ENCODE measurements at regions not wholly inside any gene's neighbourhood (a gene's known extent, or its start where the extent isn't known, plus 50 kb on each side); places are given as distances from the start of the nearest gene placed in this dataset.
"Not testable (repeated sequence)": the region's sequence is repeated elsewhere in the genome, so short reads cannot be mapped to it uniquely, and the experiment has no call there.

DNA sequence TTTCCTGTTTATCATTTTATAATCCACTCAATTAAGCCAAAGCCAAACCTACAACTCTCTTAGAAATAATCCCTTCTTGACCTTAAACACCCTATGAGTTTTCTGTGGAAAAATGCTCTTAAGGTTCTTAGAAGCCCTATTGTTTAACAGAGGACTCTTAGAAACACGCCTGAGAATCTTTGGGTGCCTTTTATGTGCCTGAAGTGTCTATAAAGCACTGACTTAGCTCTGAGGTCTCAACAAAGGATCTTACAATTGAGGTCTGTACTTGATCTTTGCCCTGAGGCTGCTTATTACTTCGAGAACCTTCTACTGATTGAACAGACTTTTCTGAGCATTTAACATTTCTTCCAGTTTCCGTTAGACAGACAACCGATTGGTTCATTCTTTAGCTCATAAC, 353.3 kb upstream of the SORCS1 start:
- no peak overlapping the region for H2AFZ ChIP-seq (ENCODE audit: low read depth, low read length)
- no peaks in the 10 kb centered on the region for H3K79me2 ChIP-seq (replicated peaks; ENCODE audit: insufficient read depth, low read length)
- TF ChIP-seq MXI1 (conservative IDR thresholded peaks at IDR 0.05; ENCODE audit: poor library complexity, severe bottlenecking) (no peak), TAF1 (IDR thresholded peaks at IDR 0.05; ENCODE audit: low read depth) (no peak), RAD21 (conservative IDR thresholded peaks at IDR 0.05) (no peak), EZH2 (IDR thresholded peaks at IDR 0.05; ENCODE audit: borderline replicate concordance, insufficient read depth, low read length, poor library complexity, severe bottlenecking) (no peak), EP300 (conservative IDR thresholded peaks at IDR 0.05; ENCODE audit: poor library complexity, severe bottlenecking) (no peak), POLR2AphosphoS5 (IDR thresholded peaks at IDR 0.05) (no peak), SMC3 (conservative IDR thresholded peaks at IDR 0.05; ENCODE audit: poor library complexity) (no peak)
- TF ChIP-seq, protein P1, sequence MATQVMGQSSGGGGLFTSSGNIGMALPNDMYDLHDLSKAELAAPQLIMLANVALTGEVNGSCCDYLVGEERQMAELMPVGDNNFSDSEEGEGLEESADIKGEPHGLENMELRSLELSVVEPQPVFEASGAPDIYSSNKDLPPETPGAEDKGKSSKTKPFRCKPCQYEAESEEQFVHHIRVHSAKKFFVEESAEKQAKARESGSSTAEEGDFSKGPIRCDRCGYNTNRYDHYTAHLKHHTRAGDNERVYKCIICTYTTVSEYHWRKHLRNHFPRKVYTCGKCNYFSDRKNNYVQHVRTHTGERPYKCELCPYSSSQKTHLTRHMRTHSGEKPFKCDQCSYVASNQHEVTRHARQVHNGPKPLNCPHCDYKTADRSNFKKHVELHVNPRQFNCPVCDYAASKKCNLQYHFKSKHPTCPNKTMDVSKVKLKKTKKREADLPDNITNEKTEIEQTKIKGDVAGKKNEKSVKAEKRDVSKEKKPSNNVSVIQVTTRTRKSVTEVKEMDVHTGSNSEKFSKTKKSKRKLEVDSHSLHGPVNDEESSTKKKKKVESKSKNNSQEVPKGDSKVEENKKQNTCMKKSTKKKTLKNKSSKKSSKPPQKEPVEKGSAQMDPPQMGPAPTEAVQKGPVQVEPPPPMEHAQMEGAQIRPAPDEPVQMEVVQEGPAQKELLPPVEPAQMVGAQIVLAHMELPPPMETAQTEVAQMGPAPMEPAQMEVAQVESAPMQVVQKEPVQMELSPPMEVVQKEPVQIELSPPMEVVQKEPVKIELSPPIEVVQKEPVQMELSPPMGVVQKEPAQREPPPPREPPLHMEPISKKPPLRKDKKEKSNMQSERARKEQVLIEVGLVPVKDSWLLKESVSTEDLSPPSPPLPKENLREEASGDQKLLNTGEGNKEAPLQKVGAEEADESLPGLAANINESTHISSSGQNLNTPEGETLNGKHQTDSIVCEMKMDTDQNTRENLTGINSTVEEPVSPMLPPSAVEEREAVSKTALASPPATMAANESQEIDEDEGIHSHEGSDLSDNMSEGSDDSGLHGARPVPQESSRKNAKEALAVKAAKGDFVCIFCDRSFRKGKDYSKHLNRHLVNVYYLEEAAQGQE (IDR thresholded peaks at IDR 0.05; ENCODE audit: borderline replicate concordance) = no peak
- TF ChIP-seq, protein P2, sequence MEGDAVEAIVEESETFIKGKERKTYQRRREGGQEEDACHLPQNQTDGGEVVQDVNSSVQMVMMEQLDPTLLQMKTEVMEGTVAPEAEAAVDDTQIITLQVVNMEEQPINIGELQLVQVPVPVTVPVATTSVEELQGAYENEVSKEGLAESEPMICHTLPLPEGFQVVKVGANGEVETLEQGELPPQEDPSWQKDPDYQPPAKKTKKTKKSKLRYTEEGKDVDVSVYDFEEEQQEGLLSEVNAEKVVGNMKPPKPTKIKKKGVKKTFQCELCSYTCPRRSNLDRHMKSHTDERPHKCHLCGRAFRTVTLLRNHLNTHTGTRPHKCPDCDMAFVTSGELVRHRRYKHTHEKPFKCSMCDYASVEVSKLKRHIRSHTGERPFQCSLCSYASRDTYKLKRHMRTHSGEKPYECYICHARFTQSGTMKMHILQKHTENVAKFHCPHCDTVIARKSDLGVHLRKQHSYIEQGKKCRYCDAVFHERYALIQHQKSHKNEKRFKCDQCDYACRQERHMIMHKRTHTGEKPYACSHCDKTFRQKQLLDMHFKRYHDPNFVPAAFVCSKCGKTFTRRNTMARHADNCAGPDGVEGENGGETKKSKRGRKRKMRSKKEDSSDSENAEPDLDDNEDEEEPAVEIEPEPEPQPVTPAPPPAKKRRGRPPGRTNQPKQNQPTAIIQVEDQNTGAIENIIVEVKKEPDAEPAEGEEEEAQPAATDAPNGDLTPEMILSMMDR (IDR thresholded peaks at IDR 0.05; ENCODE audit: poor library complexity, severe bottlenecking) = no peak
- no peak overlapping the region for H3K27ac ChIP-seq (ENCODE audit: low read length)
- H3K9me2 ChIP-seq (ENCODE audit: insufficient read depth, low read length) = no peaks in the 10 kb centered on the region
- no peaks in the 10 kb centered on the region for H4K20me1 ChIP-seq (ENCODE audit: insufficient read depth)
- no peaks in the 10 kb centered on the region for H3K9me3 ChIP-seq (ENCODE audit: low read length)
- no peaks in the 10 kb centered on the region for H3F3A ChIP-seq (ENCODE audit: insufficient read depth, low read length, poor library complexity, severe bottlenecking)
- H3K9ac ChIP-seq (ENCODE audit: low read length) = no peak overlapping the region
- H3K27me3 ChIP-seq (ENCODE audit: insufficient read depth, low read depth, low read length) = no peaks in the 10 kb centered on the region
- H3K4me2 ChIP-seq (ENCODE audit: low read length) = no peak overlapping the region
- H3K4me3 ChIP-seq (ENCODE audit: low read length) = no peak overlapping the region
- H3K36me3 ChIP-seq (ENCODE audit: insufficient read depth, low read length) = no peaks in the 10 kb centered on the region

DNA sequence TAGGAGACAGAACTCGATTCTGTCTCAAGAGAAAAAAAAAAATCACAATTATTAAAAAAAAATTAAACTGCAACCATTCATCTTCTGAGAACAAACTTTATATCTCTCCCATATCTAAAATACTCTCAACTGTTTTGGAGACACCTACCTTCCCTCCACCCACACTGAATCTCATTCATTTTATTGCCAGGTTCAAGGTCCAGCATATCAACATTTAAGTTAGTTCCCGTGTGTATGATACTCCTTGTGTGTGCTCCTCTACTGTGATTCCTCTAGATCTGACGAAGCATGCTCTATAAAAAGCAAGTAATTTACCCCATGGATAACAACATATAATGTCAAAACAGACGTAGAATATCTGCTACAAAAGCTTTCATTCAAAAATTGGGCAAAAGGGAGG, 351.8 kb upstream of the SORCS1 start:
- TF ChIP-seq, protein P1 (IDR thresholded peaks at IDR 0.05; ENCODE audit: borderline replicate concordance) = no peak
- TF ChIP-seq, protein P2 (IDR thresholded peaks at IDR 0.05; ENCODE audit: poor library complexity, severe bottlenecking) = no peak
- TF ChIP-seq EP300 (conservative IDR thresholded peaks at IDR 0.05; ENCODE audit: poor library complexity, severe bottlenecking) (no peak), MXI1 (conservative IDR thresholded peaks at IDR 0.05; ENCODE audit: poor library complexity, severe bottlenecking) (no peak), RAD21 (conservative IDR thresholded peaks at IDR 0.05) (no peak), EZH2 (IDR thresholded peaks at IDR 0.05; ENCODE audit: borderline replicate concordance, insufficient read depth, low read length, poor library complexity, severe bottlenecking) (no peak), POLR2AphosphoS5 (IDR thresholded peaks at IDR 0.05) (no peak), SMC3 (conservative IDR thresholded peaks at IDR 0.05; ENCODE audit: poor library complexity) (no peak), TAF1 (IDR thresholded peaks at IDR 0.05; ENCODE audit: low read depth) (no peak)
- Histone ChIP-seq H3K9me2 (ENCODE audit: insufficient read depth, low read length) (no peaks in the 10 kb centered on the region), H3K9me3 (ENCODE audit: low read length) (no peaks in the 10 kb centered on the region), H3F3A (ENCODE audit: insufficient read depth, low read length, poor library complexity, severe bottlenecking) (no peaks in the 10 kb centered on the region), H3K79me2 (replicated peaks; ENCODE audit: insufficient read depth, low read length) (no peaks in the 10 kb centered on the region), H3K4me3 (ENCODE audit: low read length) (no peak overlapping the region), H2AFZ (ENCODE audit: low read depth, low read length) (no peak overlapping the region), H3K36me3 (ENCODE audit: insufficient read depth, low read length) (no peaks in the 10 kb centered on the region), H3K27ac (ENCODE audit: low read length) (no peak overlapping the region), H3K9ac (ENCODE audit: low read length) (no peak overlapping the region), H3K4me2 (ENCODE audit: low read length) (no peak overlapping the region), H4K20me1 (ENCODE audit: insufficient read depth) (no peaks in the 10 kb centered on the region), H3K27me3 (ENCODE audit: insufficient read depth, low read depth, low read length) (no peaks in the 10 kb centered on the region)

DNA sequence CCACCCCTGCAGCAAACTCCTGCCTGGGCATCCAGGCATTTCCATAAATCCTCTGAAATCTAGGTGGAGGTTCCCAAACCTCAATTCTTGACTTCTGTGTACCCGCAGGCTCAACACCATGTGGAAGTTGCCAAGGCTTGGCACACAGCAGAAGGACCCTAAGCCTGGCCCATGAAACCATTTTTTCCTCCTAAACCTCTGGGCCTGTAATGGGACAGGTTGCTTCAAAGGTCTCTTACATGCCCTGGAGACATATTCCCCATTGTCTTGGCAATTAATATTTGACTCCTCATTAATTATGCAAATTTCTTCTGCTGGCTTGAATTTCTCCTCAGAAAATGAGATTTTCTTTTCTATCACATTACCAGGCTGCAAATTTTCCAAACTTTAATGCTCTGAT, 339.5 kb upstream of the SORCS1 start:
- H3F3A ChIP-seq (ENCODE audit: insufficient read depth, low read length, poor library complexity, severe bottlenecking); H3K9me3 ChIP-seq (ENCODE audit: low read length); H3K4me2 ChIP-seq (ENCODE audit: low read length); H3K27me3 ChIP-seq (ENCODE audit: insufficient read depth, low read depth, low read length); H3K4me3 ChIP-seq (ENCODE audit: low read length); H3K27ac ChIP-seq (ENCODE audit: low read length); H3K9me2 ChIP-seq (ENCODE audit: insufficient read depth, low read length); H3K79me2 ChIP-seq (replicated peaks; ENCODE audit: insufficient read depth, low read length); H4K20me1 ChIP-seq (ENCODE audit: insufficient read depth); H2AFZ ChIP-seq (ENCODE audit: low read depth, low read length); H3K9ac ChIP-seq (ENCODE audit: low read length); H3K36me3 ChIP-seq (ENCODE audit: insufficient read depth, low read length): not testable (repeated sequence)
